CD14-positive monocyte (primary cell): ENCODE measurements at regions not wholly inside any gene's neighbourhood (a gene's known extent, or its start where the extent isn't known, plus 50 kb on each side); places are given as distances from the start of the nearest gene placed in this dataset.

Experiments
- DNase-seq, 3 donors: peaks; one replicate each; pipeline ENCODE4 v3.0.0-alpha.2; 2011 to 2022
- H2AFZ ChIP-seq: 2 replicates; pipeline ENCODE4 v1.6.0; 2012; ENCODE audit warnings: mild to moderate bottlenecking, low read depth, low read length, inconsistent platforms; ENCODE audit not compliant: insufficient read depth, poor library complexity, severe bottlenecking
- H3K27ac ChIP-seq, 2 donors: 1 replicate in 1 of 2; 2 replicates in 1 of 2; pipeline ENCODE4 v1.5.1; 2012 to 2013; ENCODE audit warnings: low read length in 2 of 2, control low read depth in 1 of 2, inconsistent platforms in 1 of 2, low read depth in 1 of 2, mild to moderate bottlenecking in 1 of 2
- H3K27me3 ChIP-seq, 2 donors: one replicate each; pipeline versions ENCODE4 v1.6.0 to v1.6.1; 2011 to 2013; ENCODE audit warnings: low read length in 2 of 2; ENCODE audit not compliant: control insufficient read depth in 2 of 2, insufficient read depth in 2 of 2
- H3K36me3 ChIP-seq, 2 donors: replicated peaks in 1 of 2; 1 replicate in 1 of 2; 2 replicates in 1 of 2; pipeline versions ENCODE4 v1.5.1 to v1.6.1; 2012 to 2013; ENCODE audit warnings: low read length in 2 of 2, control low read depth in 1 of 2, inconsistent platforms in 1 of 2, mild to moderate bottlenecking in 1 of 2; ENCODE audit not compliant: insufficient read depth in 2 of 2, control insufficient read depth in 1 of 2
- H3K4me1 ChIP-seq, 2 donors: 1 replicate in 1 of 2; 2 replicates in 1 of 2; pipeline versions ENCODE4 v1.5.1 to v1.6.1; 2012 to 2013; ENCODE audit warnings: low read length in 2 of 2, control low read depth in 1 of 2, inconsistent platforms in 1 of 2, mild to moderate bottlenecking in 1 of 2, moderate library complexity in 1 of 2; ENCODE audit not compliant: insufficient read depth in 2 of 2, control insufficient read depth in 1 of 2
- H3K4me2 ChIP-seq: replicated peaks from 2 replicates; pipeline ENCODE3; 2012; ENCODE audit warnings: low read length, moderate library complexity, mild to moderate bottlenecking; ENCODE audit not compliant: poor library complexity, severe bottlenecking; ENCODE audit errors: extremely low read depth
- H3K4me3 ChIP-seq, 3 experiments: fragments of 200-600 bp in 1 of 3; sonication (generic) in 1 of 3; replicated peaks in 1 of 3; 1 replicate in 2 of 3; 2 replicates in 1 of 3; pipeline ENCODE4 v1.5.1; 2011 to 2013; ENCODE audit warnings: low read length in 3 of 3, mild to moderate bottlenecking in 3 of 3, control low read depth in 2 of 3, low read depth in 2 of 3, inconsistent platforms in 1 of 3, moderate library complexity in 1 of 3
- H3K79me2 ChIP-seq: 2 replicates; pipeline ENCODE4 v1.6.0; 2012; ENCODE audit warnings: mild to moderate bottlenecking, control low read depth, inconsistent platforms, low read length, moderate library complexity; ENCODE audit not compliant: insufficient read depth
- H3K9ac ChIP-seq: 2 replicates; pipeline ENCODE4 v1.6.0; 2017; ENCODE audit warnings: low read length, mild to moderate bottlenecking; ENCODE audit not compliant: insufficient read depth, poor library complexity, severe bottlenecking
- H3K9me3 ChIP-seq, 2 donors: replicated peaks in 1 of 2; 1 replicate in 1 of 2; 2 replicates in 1 of 2; pipeline versions ENCODE4 v1.5.1 to v1.6.1; 2012 to 2013; ENCODE audit warnings: low read length in 2 of 2, control low read depth in 1 of 2; ENCODE audit not compliant: control insufficient read depth in 1 of 2, insufficient read depth in 1 of 2
- H4K20me1 ChIP-seq: 2 replicates; pipeline ENCODE4 v1.6.0; 2012; ENCODE audit warnings: mild to moderate bottlenecking, low read length, control low read depth, moderate library complexity; ENCODE audit not compliant: insufficient read depth
- H3K27ac Mint-ChIP-seq, 7 donors: one replicate each; pipeline ENCODE4 v1.8.0; 2020; ENCODE audit warnings: mild to moderate bottlenecking in 7 of 7, mixed read lengths in 7 of 7, moderate library complexity in 6 of 7, inconsistent platforms in 2 of 7
- H3K27me3 Mint-ChIP-seq, 3 donors: one replicate each; pipeline ENCODE4 v1.8.0; 2021 to 2022; ENCODE audit warnings: low read depth in 3 of 3, mild to moderate bottlenecking in 3 of 3, mixed read lengths in 3 of 3, moderate library complexity in 3 of 3, inconsistent platforms in 1 of 3
- H3K36me3 Mint-ChIP-seq, 2 donors: one replicate each; pipeline ENCODE4 v1.8.0; 2020; ENCODE audit warnings: mixed read lengths in 2 of 2, inconsistent platforms in 1 of 2, mild to moderate bottlenecking in 1 of 2
- H3K4me1 Mint-ChIP-seq: one replicate; pipeline ENCODE4 v1.8.0; 2020; ENCODE audit warnings: mild to moderate bottlenecking, mixed read lengths
- H3K4me3 Mint-ChIP-seq, 2 donors: one replicate each; pipeline ENCODE4 v1.8.0; 2020; ENCODE audit warnings: mild to moderate bottlenecking in 2 of 2, mixed read lengths in 2 of 2, moderate library complexity in 1 of 2
- H3K9me3 Mint-ChIP-seq, 7 donors: one replicate each; pipeline ENCODE4 v1.8.0; 2020 to 2022; ENCODE audit warnings: mixed read lengths in 7 of 7, mild to moderate bottlenecking in 6 of 7, moderate library complexity in 6 of 7, inconsistent platforms in 2 of 7
- WGBS: methylation state at CpG from one replicate; pipeline ENCODE4 v1.1.5; 2013; ENCODE audit warnings: missing lambda C conversion rate; ENCODE audit not compliant: insufficient coverage; 5-methylcytosine and 5-hydroxymethylcytosine counted together
- intact Hi-C, 2 donors: fragments of 100-400 bp; cut with micrococcal nuclease; formaldehyde crosslinking; loops; one replicate each; pipeline versions ENCODE4 v1.15.0 to v1.15.1; 2023
- TF ChIP-seq, protein P1 (sequence below): fragments of 200-600 bp; IDR thresholded peaks from one replicate; pipeline ENCODE4 v1.8.0; 2022; ENCODE audit warnings: antibody characterized with exemption, mild to moderate bottlenecking

- no peak overlapping the region for H3K4me3 ChIP-seq
- no peak overlapping the region for H3K4me2 ChIP-seq
- no peak overlapping the region for H3K27ac ChIP-seq
- no peaks in the 10 kb centered on the region for H3K36me3 ChIP-seq
- no peaks in the 10 kb centered on the region for H3K4me1 ChIP-seq
- no peaks in the 10 kb centered on the region for H4K20me1 ChIP-seq
- Mint-ChIP-seq H3K4me3 (no peak overlapping the region), H3K9me3 (peaks cover 0 to 2% (median 0%) of the 10 kb centered on the region in 7 donors), H3K27me3 (peaks cover 0 to 2% (median under 1%) of the 10 kb centered on the region in 3 donors), H3K27ac (no peak overlapping the region), H3K4me1 (no peaks in the 10 kb centered on the region), H3K36me3 (no peaks in the 10 kb centered on the region)
- H3K9me3 ChIP-seq, result no peaks in the 10 kb centered on the region
- H3K9ac ChIP-seq, result no peak overlapping the region
- H3K27me3 ChIP-seq, result no peaks in the 10 kb centered on the region
- intact Hi-C loops, result no loop called here
- WGBS, result 33% methylated on average over 1 of the region's 1 CpG
- no peaks in the 10 kb centered on the region for H3K79me2 ChIP-seq
- TF ChIP-seq, protein P1, sequence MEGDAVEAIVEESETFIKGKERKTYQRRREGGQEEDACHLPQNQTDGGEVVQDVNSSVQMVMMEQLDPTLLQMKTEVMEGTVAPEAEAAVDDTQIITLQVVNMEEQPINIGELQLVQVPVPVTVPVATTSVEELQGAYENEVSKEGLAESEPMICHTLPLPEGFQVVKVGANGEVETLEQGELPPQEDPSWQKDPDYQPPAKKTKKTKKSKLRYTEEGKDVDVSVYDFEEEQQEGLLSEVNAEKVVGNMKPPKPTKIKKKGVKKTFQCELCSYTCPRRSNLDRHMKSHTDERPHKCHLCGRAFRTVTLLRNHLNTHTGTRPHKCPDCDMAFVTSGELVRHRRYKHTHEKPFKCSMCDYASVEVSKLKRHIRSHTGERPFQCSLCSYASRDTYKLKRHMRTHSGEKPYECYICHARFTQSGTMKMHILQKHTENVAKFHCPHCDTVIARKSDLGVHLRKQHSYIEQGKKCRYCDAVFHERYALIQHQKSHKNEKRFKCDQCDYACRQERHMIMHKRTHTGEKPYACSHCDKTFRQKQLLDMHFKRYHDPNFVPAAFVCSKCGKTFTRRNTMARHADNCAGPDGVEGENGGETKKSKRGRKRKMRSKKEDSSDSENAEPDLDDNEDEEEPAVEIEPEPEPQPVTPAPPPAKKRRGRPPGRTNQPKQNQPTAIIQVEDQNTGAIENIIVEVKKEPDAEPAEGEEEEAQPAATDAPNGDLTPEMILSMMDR, result no peak
- H2AFZ ChIP-seq, result no peak overlapping the region
- DNase-seq, result no peak
Observed at GRCh38 chr6:51502996-51503395, 584.4 kb downstream of the PKHD1 start.

GRCh38 chr6:51505434-51505833, 582.0 kb downstream of the PKHD1 start:
- Histone ChIP-seq H2AFZ (no peak overlapping the region), H3K36me3 (no peaks in the 10 kb centered on the region), H3K4me1 (no peaks in the 10 kb centered on the region), H4K20me1 (no peaks in the 10 kb centered on the region), H3K27ac (no peak overlapping the region), H3K79me2 (no peaks in the 10 kb centered on the region), H3K9ac (no peak overlapping the region), H3K27me3 (no peaks in the 10 kb centered on the region), H3K4me3 (no peak overlapping the region), H3K9me3 (no peaks in the 10 kb centered on the region), H3K4me2 (no peak overlapping the region)
- no peaks in the 10 kb centered on the region for H3K36me3 Mint-ChIP-seq
- H3K4me3 Mint-ChIP-seq, result no peak overlapping the region
- TF ChIP-seq, protein P1, result no peak
- H3K27ac Mint-ChIP-seq, result no peak overlapping the region
- H3K9me3 Mint-ChIP-seq, result peaks cover 0 to 3% (median 0%) of the 10 kb centered on the region in 7 donors
- intact Hi-C loops, result no loop called here
- peaks cover 0 to 2% (median 0%) of the 10 kb centered on the region in 3 donors for H3K27me3 Mint-ChIP-seq
- DNase-seq, result no peak
- no peaks in the 10 kb centered on the region for H3K4me1 Mint-ChIP-seq
